ENCODE measurements at regions not wholly inside any gene's neighbourhood (a gene's known extent, or its start where the extent isn't known, plus 50 kb on each side); places are given as distances from the start of the nearest gene placed in this dataset.

DNA sequence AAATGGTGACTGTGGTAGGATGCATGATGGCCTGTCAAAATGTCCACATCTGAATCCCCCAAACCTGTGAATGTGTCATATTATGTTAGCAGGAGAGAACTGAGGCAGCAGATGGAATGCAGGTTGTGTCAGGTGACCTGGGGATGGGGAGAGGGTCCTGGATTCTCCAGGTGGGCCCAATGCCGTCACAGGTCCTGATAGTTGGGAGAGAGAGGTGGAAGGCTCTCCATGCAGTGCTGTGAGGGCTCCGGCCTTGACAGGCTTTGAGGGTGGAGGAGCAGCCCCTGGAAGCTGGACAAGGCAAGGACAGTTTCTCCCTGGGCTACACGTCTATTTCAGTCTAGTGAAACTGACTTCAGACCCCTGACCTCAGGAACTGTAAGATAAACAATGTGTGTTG is 330.9 kb upstream of the ZNF32 start:
- TF ChIP-seq HNF4G (IDR thresholded peaks at IDR 0.05): no peak
- H3K9ac ChIP-seq (ENCODE audit: low read depth in 1 of 2, low read length in 2 of 2): no peak overlapping the region
- no peaks in the 10 kb centered on the region for H3K4me1 ChIP-seq (ENCODE audit: control insufficient read depth in 4 of 4, insufficient read depth in 4 of 4, low read length in 3 of 4)
- H3K9me3 ChIP-seq (ENCODE audit: control insufficient read depth in 4 of 4, low read length in 3 of 4): no peaks in the 10 kb centered on the region
- 75% methylated on average over 3 of the region's 3 CpGs for WGBS
- H3K27ac ChIP-seq (ENCODE audit: low read depth in 1 of 2, low read length in 2 of 2): no peak overlapping the region
- no peak for DNase-seq (ENCODE audit: low spot score)
- H3K4me3 ChIP-seq (ENCODE audit: low read depth in 1 of 3, low read length in 3 of 3): no peak overlapping the region
- H3K27me3 ChIP-seq (ENCODE audit: control insufficient read depth in 4 of 4, insufficient read depth in 4 of 4, low read length in 3 of 4): no peaks in the 10 kb centered on the region
- H3K36me3 ChIP-seq (ENCODE audit: control insufficient read depth in 4 of 4, insufficient read depth in 3 of 4, low read depth in 1 of 4, low read length in 3 of 4): no peaks in the 10 kb centered on the region

DNA sequence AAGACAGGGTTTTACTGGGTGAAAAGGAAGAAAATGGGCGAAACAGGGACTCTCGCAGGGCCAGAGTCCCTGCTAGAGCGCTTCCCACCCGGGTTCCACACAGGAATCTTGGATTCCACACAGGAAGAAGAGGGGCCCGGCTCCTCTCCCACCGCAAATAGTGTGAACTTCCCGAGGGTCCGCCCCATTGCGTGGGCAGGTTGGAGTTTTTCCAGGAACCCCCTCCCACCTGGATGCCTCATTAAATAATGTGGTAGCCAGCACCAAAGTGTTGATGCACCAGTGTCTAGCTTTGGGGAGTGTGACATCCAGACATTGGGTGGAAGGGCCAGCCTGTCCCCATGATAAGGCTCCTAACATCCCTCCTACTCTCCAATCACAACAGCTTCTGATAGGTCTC is 330.3 kb upstream of the ZNF32 start:
- Histone ChIP-seq H3K27me3 (ENCODE audit: control insufficient read depth in 4 of 4, insufficient read depth in 4 of 4, low read length in 3 of 4) (no peaks in the 10 kb centered on the region), H3K36me3 (ENCODE audit: control insufficient read depth in 4 of 4, insufficient read depth in 3 of 4, low read depth in 1 of 4, low read length in 3 of 4) (no peaks in the 10 kb centered on the region), H3K4me3 (ENCODE audit: low read depth in 1 of 3, low read length in 3 of 3) (no peak overlapping the region), H3K27ac (ENCODE audit: low read depth in 1 of 2, low read length in 2 of 2) (no peak overlapping the region), H3K4me1 (ENCODE audit: control insufficient read depth in 4 of 4, insufficient read depth in 4 of 4, low read length in 3 of 4) (no peaks in the 10 kb centered on the region), H3K9ac (ENCODE audit: low read depth in 1 of 2, low read length in 2 of 2) (no peak overlapping the region), H3K9me3 (ENCODE audit: control insufficient read depth in 4 of 4, low read length in 3 of 4) (no peaks in the 10 kb centered on the region)
- 93% methylated on average over 9 of the region's 9 CpGs for WGBS
- TF ChIP-seq, protein P1, sequence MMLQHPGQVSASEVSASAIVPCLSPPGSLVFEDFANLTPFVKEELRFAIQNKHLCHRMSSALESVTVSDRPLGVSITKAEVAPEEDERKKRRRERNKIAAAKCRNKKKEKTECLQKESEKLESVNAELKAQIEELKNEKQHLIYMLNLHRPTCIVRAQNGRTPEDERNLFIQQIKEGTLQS (IDR thresholded peaks at IDR 0.05): no peak
- TF ChIP-seq HNF4G (IDR thresholded peaks at IDR 0.05) (no peak), JUND (IDR thresholded peaks at IDR 0.05) (no peak)
- TF ChIP-seq, protein P2, sequence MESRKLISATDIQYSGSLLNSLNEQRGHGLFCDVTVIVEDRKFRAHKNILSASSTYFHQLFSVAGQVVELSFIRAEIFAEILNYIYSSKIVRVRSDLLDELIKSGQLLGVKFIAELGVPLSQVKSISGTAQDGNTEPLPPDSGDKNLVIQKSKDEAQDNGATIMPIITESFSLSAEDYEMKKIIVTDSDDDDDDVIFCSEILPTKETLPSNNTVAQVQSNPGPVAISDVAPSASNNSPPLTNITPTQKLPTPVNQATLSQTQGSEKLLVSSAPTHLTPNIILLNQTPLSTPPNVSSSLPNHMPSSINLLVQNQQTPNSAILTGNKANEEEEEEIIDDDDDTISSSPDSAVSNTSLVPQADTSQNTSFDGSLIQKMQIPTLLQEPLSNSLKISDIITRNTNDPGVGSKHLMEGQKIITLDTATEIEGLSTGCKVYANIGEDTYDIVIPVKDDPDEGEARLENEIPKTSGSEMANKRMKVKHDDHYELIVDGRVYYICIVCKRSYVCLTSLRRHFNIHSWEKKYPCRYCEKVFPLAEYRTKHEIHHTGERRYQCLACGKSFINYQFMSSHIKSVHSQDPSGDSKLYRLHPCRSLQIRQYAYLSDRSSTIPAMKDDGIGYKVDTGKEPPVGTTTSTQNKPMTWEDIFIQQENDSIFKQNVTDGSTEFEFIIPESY (IDR thresholded peaks at IDR 0.05): no peak
- no peak for DNase-seq (ENCODE audit: low spot score)

DNA sequence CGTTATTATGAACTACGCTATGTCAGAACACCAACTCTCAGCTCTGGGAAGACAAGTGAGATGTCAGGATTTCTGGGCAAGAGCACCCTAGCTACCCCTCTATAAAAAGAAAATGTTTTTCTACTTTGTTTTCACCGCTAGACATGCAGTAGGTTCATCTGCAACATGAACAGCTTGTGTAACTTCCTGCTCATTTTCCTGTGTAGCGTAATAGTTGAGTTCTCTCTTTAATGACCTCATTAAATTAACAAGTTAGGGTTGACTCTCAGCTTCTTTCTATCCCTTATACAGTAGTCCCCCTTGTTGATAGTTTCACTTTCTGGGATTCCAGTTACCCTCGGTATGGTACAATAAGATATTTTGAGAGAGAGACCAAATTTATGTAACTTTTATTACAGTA is 329.4 kb upstream of the ZNF32 start:
- Histone ChIP-seq H3K4me3 (ENCODE audit: low read depth in 1 of 3, low read length in 3 of 3) (no peak overlapping the region), H3K4me1 (ENCODE audit: control insufficient read depth in 4 of 4, insufficient read depth in 4 of 4, low read length in 3 of 4) (no peaks in the 10 kb centered on the region), H3K9me3 (ENCODE audit: control insufficient read depth in 4 of 4, low read length in 3 of 4) (no peaks in the 10 kb centered on the region), H3K9ac (ENCODE audit: low read depth in 1 of 2, low read length in 2 of 2) (no peak overlapping the region), H3K36me3 (ENCODE audit: control insufficient read depth in 4 of 4, insufficient read depth in 3 of 4, low read depth in 1 of 4, low read length in 3 of 4) (no peaks in the 10 kb centered on the region), H3K27me3 (ENCODE audit: control insufficient read depth in 4 of 4, insufficient read depth in 4 of 4, low read length in 3 of 4) (no peaks in the 10 kb centered on the region), H3K27ac (ENCODE audit: low read depth in 1 of 2, low read length in 2 of 2) (no peak overlapping the region)
- no peak for DNase-seq (ENCODE audit: low spot score)
- TF ChIP-seq, protein P3, sequence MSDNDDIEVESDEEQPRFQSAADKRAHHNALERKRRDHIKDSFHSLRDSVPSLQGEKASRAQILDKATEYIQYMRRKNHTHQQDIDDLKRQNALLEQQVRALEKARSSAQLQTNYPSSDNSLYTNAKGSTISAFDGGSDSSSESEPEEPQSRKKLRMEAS (IDR thresholded peaks at IDR 0.05): no peak
- TF ChIP-seq, protein P4, sequence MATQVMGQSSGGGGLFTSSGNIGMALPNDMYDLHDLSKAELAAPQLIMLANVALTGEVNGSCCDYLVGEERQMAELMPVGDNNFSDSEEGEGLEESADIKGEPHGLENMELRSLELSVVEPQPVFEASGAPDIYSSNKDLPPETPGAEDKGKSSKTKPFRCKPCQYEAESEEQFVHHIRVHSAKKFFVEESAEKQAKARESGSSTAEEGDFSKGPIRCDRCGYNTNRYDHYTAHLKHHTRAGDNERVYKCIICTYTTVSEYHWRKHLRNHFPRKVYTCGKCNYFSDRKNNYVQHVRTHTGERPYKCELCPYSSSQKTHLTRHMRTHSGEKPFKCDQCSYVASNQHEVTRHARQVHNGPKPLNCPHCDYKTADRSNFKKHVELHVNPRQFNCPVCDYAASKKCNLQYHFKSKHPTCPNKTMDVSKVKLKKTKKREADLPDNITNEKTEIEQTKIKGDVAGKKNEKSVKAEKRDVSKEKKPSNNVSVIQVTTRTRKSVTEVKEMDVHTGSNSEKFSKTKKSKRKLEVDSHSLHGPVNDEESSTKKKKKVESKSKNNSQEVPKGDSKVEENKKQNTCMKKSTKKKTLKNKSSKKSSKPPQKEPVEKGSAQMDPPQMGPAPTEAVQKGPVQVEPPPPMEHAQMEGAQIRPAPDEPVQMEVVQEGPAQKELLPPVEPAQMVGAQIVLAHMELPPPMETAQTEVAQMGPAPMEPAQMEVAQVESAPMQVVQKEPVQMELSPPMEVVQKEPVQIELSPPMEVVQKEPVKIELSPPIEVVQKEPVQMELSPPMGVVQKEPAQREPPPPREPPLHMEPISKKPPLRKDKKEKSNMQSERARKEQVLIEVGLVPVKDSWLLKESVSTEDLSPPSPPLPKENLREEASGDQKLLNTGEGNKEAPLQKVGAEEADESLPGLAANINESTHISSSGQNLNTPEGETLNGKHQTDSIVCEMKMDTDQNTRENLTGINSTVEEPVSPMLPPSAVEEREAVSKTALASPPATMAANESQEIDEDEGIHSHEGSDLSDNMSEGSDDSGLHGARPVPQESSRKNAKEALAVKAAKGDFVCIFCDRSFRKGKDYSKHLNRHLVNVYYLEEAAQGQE (IDR thresholded peaks at IDR 0.05): no peak
- TF ChIP-seq, protein P2 (IDR thresholded peaks at IDR 0.05): no peak
- TF ChIP-seq EGR1 (IDR thresholded peaks at IDR 0.05; ENCODE audit: low read depth in 2 of 2) (no peak), RXRA (IDR thresholded peaks at IDR 0.05) (no peak), TAF1 (conservative IDR thresholded peaks at IDR 0.05) (no peak), SP1 (IDR thresholded peaks at IDR 0.05) (no peak), NR2F2 (IDR thresholded peaks at IDR 0.05) (no peak), FOXA1 (IDR thresholded peaks at IDR 0.05) (no peak), FOXA2 (IDR thresholded peaks at IDR 0.05) (no peak)
- TF ChIP-seq, protein P5, sequence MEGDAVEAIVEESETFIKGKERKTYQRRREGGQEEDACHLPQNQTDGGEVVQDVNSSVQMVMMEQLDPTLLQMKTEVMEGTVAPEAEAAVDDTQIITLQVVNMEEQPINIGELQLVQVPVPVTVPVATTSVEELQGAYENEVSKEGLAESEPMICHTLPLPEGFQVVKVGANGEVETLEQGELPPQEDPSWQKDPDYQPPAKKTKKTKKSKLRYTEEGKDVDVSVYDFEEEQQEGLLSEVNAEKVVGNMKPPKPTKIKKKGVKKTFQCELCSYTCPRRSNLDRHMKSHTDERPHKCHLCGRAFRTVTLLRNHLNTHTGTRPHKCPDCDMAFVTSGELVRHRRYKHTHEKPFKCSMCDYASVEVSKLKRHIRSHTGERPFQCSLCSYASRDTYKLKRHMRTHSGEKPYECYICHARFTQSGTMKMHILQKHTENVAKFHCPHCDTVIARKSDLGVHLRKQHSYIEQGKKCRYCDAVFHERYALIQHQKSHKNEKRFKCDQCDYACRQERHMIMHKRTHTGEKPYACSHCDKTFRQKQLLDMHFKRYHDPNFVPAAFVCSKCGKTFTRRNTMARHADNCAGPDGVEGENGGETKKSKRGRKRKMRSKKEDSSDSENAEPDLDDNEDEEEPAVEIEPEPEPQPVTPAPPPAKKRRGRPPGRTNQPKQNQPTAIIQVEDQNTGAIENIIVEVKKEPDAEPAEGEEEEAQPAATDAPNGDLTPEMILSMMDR (IDR thresholded peaks at IDR 0.05; ENCODE audit: low read depth, low read length, missing input control): no peak
- WGBS: 78% methylated on average over 5 of the region's 5 CpGs

Data from liver (tissue), 8 donors.